ENCODE measurements at regions not wholly inside any gene's neighbourhood (a gene's known extent, or its start where the extent isn't known, plus 50 kb on each side); places are given as distances from the start of the nearest gene placed in this dataset.

GRCh38 chr12:90773491-90773890, 181.5 kb downstream of the CCER1 start:
- DNase-seq (no peak), ATAC-seq (ENCODE audit: low FRiP score) (no peak)
- no peaks in the 10 kb centered on the region for H3K4me1 ChIP-seq (ENCODE audit: control insufficient read depth in 1 of 2, insufficient read depth in 2 of 2, low read length in 2 of 2)
- no peak overlapping the region for H3K4me3 ChIP-seq (ENCODE audit: low read length in 2 of 2)
- no peak overlapping the region for H3K27ac ChIP-seq (ENCODE audit: low read depth in 1 of 2, low read length in 2 of 2)
- H3K36me3 ChIP-seq (ENCODE audit: control insufficient read depth in 1 of 2, insufficient read depth in 2 of 2, low read length in 1 of 2), result no peaks in the 10 kb centered on the region
- intact Hi-C loops (cut with DNase I), result no loop called here
- 56 to 66% methylated on average over 1 of the region's 1 CpG for WGBS, 2 donors
- H3K9me3 ChIP-seq (ENCODE audit: control insufficient read depth, low read length), result no peaks in the 10 kb centered on the region
- no peaks in the 10 kb centered on the region for H3K27me3 ChIP-seq (ENCODE audit: control insufficient read depth in 1 of 2, insufficient read depth in 2 of 2, low read length in 1 of 2)

- WGBS, 2 donors, result 81 to 82% methylated on average over 1 of the region's 1 CpG
- Histone ChIP-seq H3K27me3 (ENCODE audit: control insufficient read depth in 1 of 2, insufficient read depth in 2 of 2, low read length in 1 of 2) (no peaks in the 10 kb centered on the region), H3K36me3 (ENCODE audit: control insufficient read depth in 1 of 2, insufficient read depth in 2 of 2, low read length in 1 of 2) (no peaks in the 10 kb centered on the region), H3K4me3 (ENCODE audit: low read length in 2 of 2) (no peak overlapping the region), H3K4me1 (ENCODE audit: control insufficient read depth in 1 of 2, insufficient read depth in 2 of 2, low read length in 2 of 2) (no peaks in the 10 kb centered on the region), H3K27ac (ENCODE audit: low read depth in 1 of 2, low read length in 2 of 2) (no peak overlapping the region), H3K9me3 (ENCODE audit: control insufficient read depth, low read length) (no peaks in the 10 kb centered on the region)
- intact Hi-C loops (cut with DNase I), result no loop called here
- DNase-seq (no peak), ATAC-seq (ENCODE audit: low FRiP score) (no peak)
These were observed 184.1 kb downstream of the CCER1 start for GRCh38 chr12:90770861-90771260.

- no peak overlapping the region for H3K4me3 ChIP-seq (ENCODE audit: low read length in 2 of 2)
- H3K4me1 ChIP-seq (ENCODE audit: control insufficient read depth in 1 of 2, insufficient read depth in 2 of 2, low read length in 2 of 2), result no peaks in the 10 kb centered on the region
- no peaks in the 10 kb centered on the region for H3K9me3 ChIP-seq (ENCODE audit: control insufficient read depth, low read length)
- intact Hi-C loops (cut with DNase I), result no loop called here
- 86 to 89% methylated on average over 1 of the region's 1 CpG for WGBS, 2 donors
- H3K36me3 ChIP-seq (ENCODE audit: control insufficient read depth in 1 of 2, insufficient read depth in 2 of 2, low read length in 1 of 2), result no peaks in the 10 kb centered on the region
- H3K27ac ChIP-seq (ENCODE audit: low read depth in 1 of 2, low read length in 2 of 2), result no peak overlapping the region
- no peak for ATAC-seq (ENCODE audit: low FRiP score)
- no peak for DNase-seq
- no peaks in the 10 kb centered on the region for H3K27me3 ChIP-seq (ENCODE audit: control insufficient read depth in 1 of 2, insufficient read depth in 2 of 2, low read length in 1 of 2)
These were observed 197.0 kb downstream of the CCER1 start for GRCh38 chr12:90757957-90758356.

GRCh38 chr12:90745211-90745610, 209.8 kb downstream of the CCER1 start:
- no peaks in the 10 kb centered on the region for H3K36me3 ChIP-seq (ENCODE audit: control insufficient read depth in 1 of 2, insufficient read depth in 2 of 2, low read length in 1 of 2)
- ATAC-seq (ENCODE audit: low FRiP score) (no peak), DNase-seq (no peak)
- H3K27ac ChIP-seq (ENCODE audit: low read depth in 1 of 2, low read length in 2 of 2), result no peak overlapping the region
- H3K9me3 ChIP-seq (ENCODE audit: control insufficient read depth, low read length), result no peaks in the 10 kb centered on the region
- H3K27me3 ChIP-seq (ENCODE audit: control insufficient read depth in 1 of 2, insufficient read depth in 2 of 2, low read length in 1 of 2), result no peaks in the 10 kb centered on the region
- 45 to 47% methylated on average over 1 of the region's 1 CpG for WGBS, 2 donors
- no peaks in the 10 kb centered on the region for H3K4me1 ChIP-seq (ENCODE audit: control insufficient read depth in 1 of 2, insufficient read depth in 2 of 2, low read length in 2 of 2)
- no peak overlapping the region for H3K4me3 ChIP-seq (ENCODE audit: low read length in 2 of 2)
- intact Hi-C loops (cut with DNase I), result no loop called here

GRCh38 chr12:90741611-90742010, 213.4 kb downstream of the CCER1 start:
- intact Hi-C loops (cut with DNase I), result no loop called here
- no peaks in the 10 kb centered on the region for H3K27me3 ChIP-seq (ENCODE audit: control insufficient read depth in 1 of 2, insufficient read depth in 2 of 2, low read length in 1 of 2)
- ATAC-seq (ENCODE audit: low FRiP score), result no peak

GRCh38 chr12:90729736-90730135, 225.2 kb downstream of the CCER1 start:
- Histone ChIP-seq H3K27me3 (ENCODE audit: control insufficient read depth in 1 of 2, insufficient read depth in 2 of 2, low read length in 1 of 2) (no peaks in the 10 kb centered on the region), H3K27ac (ENCODE audit: low read depth in 1 of 2, low read length in 2 of 2) (no peak overlapping the region), H3K4me1 (ENCODE audit: control insufficient read depth in 1 of 2, insufficient read depth in 2 of 2, low read length in 2 of 2) (no peaks in the 10 kb centered on the region), H3K9me3 (ENCODE audit: control insufficient read depth, low read length) (no peaks in the 10 kb centered on the region), H3K36me3 (ENCODE audit: control insufficient read depth in 1 of 2, insufficient read depth in 2 of 2, low read length in 1 of 2) (no peaks in the 10 kb centered on the region), H3K4me3 (ENCODE audit: low read length in 2 of 2) (no peak overlapping the region)
- intact Hi-C loops (cut with DNase I), result no loop called here
- DNase-seq (no peak), ATAC-seq (ENCODE audit: low FRiP score) (no peak)
- 88 to 90% methylated on average over 4 of the region's 4 CpGs for WGBS, 2 donors

More at GRCh38 chr12:90741611-90742010, 213.4 kb downstream of the CCER1 start:
- Histone ChIP-seq H3K9me3 (ENCODE audit: control insufficient read depth, low read length) (no peaks in the 10 kb centered on the region), H3K4me3 (ENCODE audit: low read length in 2 of 2) (no peak overlapping the region), H3K27ac (ENCODE audit: low read depth in 1 of 2, low read length in 2 of 2) (no peak overlapping the region), H3K4me1 (ENCODE audit: control insufficient read depth in 1 of 2, insufficient read depth in 2 of 2, low read length in 2 of 2) (no peaks in the 10 kb centered on the region), H3K36me3 (ENCODE audit: control insufficient read depth in 1 of 2, insufficient read depth in 2 of 2, low read length in 1 of 2) (no peaks in the 10 kb centered on the region)
- DNase-seq, result no peak
- WGBS, 2 donors, result 45 to 55% methylated on average over 4 of the region's 4 CpGs

GRCh38 chr12:90712671-90713070, 242.3 kb downstream of the CCER1 start:
- intact Hi-C loops (cut with DNase I), result no loop called here
- DNase-seq (no peak), ATAC-seq (ENCODE audit: low FRiP score) (no peak)
- H3K27me3 ChIP-seq (ENCODE audit: control insufficient read depth in 1 of 2, insufficient read depth in 2 of 2, low read length in 1 of 2), result no peaks in the 10 kb centered on the region
- no peaks in the 10 kb centered on the region for H3K36me3 ChIP-seq (ENCODE audit: control insufficient read depth in 1 of 2, insufficient read depth in 2 of 2, low read length in 1 of 2)
- H3K27ac ChIP-seq (ENCODE audit: low read depth in 1 of 2, low read length in 2 of 2), result no peak overlapping the region
- no peaks in the 10 kb centered on the region for H3K4me1 ChIP-seq (ENCODE audit: control insufficient read depth in 1 of 2, insufficient read depth in 2 of 2, low read length in 2 of 2)
- no peaks in the 10 kb centered on the region for H3K9me3 ChIP-seq (ENCODE audit: control insufficient read depth, low read length)
- no peak overlapping the region for H3K4me3 ChIP-seq (ENCODE audit: low read length in 2 of 2)
- WGBS, 2 donors, result 37 to 38% methylated on average over 2 of the region's 2 CpGs

GRCh38 chr12:90710711-90711110, 244.3 kb downstream of the CCER1 start:
- intact Hi-C loops (cut with DNase I), result no loop called here
- WGBS, 2 donors, result 96 to 97% methylated on average over 3 of the region's 3 CpGs
- H3K36me3 ChIP-seq (ENCODE audit: control insufficient read depth in 1 of 2, insufficient read depth in 2 of 2, low read length in 1 of 2), result no peaks in the 10 kb centered on the region
- DNase-seq (no peak), ATAC-seq (ENCODE audit: low FRiP score) (no peak)
- H3K4me1 ChIP-seq (ENCODE audit: control insufficient read depth in 1 of 2, insufficient read depth in 2 of 2, low read length in 2 of 2), result no peaks in the 10 kb centered on the region
- H3K27me3 ChIP-seq (ENCODE audit: control insufficient read depth in 1 of 2, insufficient read depth in 2 of 2, low read length in 1 of 2), result no peaks in the 10 kb centered on the region
- H3K27ac ChIP-seq (ENCODE audit: low read depth in 1 of 2, low read length in 2 of 2), result no peak overlapping the region
- no peaks in the 10 kb centered on the region for H3K9me3 ChIP-seq (ENCODE audit: control insufficient read depth, low read length)
- H3K4me3 ChIP-seq (ENCODE audit: low read length in 2 of 2), result no peak overlapping the region

GRCh38 chr12:90706036-90706435, 248.9 kb downstream of the CCER1 start:
- Histone ChIP-seq H3K27me3 (ENCODE audit: control insufficient read depth in 1 of 2, insufficient read depth in 2 of 2, low read length in 1 of 2) (no peaks in the 10 kb centered on the region), H3K36me3 (ENCODE audit: control insufficient read depth in 1 of 2, insufficient read depth in 2 of 2, low read length in 1 of 2) (no peaks in the 10 kb centered on the region), H3K27ac (ENCODE audit: low read depth in 1 of 2, low read length in 2 of 2) (no peak overlapping the region), H3K9me3 (ENCODE audit: control insufficient read depth, low read length) (no peaks in the 10 kb centered on the region), H3K4me1 (ENCODE audit: control insufficient read depth in 1 of 2, insufficient read depth in 2 of 2, low read length in 2 of 2) (no peaks in the 10 kb centered on the region), H3K4me3 (ENCODE audit: low read length in 2 of 2) (no peak overlapping the region)
- no peak for ATAC-seq (ENCODE audit: low FRiP score)
- WGBS, 2 donors, result 93% methylated on average over 10 of the region's 10 CpGs
- no peak for DNase-seq
- intact Hi-C loops (cut with DNase I), result no loop called here
